ENCODE measurements at regions not wholly inside any gene's neighbourhood (a gene's known extent, or its start where the extent isn't known, plus 50 kb on each side); places are given as distances from the start of the nearest gene placed in this dataset.

GRCh38 chr6:114520976-114521375 is 178.2 kb upstream of the HS3ST5 start:
- no peak for DNase-seq

- no peak for DNase-seq
Measured at GRCh38 chr6:114514170-114514569, 171.3 kb upstream of the HS3ST5 start.

GRCh38 chr6:114471450-114471849 is 128.6 kb upstream of the HS3ST5 start:
- no peak for DNase-seq

- no peak for DNase-seq
Measured at GRCh38 chr6:114467931-114468330, 125.1 kb upstream of the HS3ST5 start.

- no peak for DNase-seq
Measured at GRCh38 chr6:114465511-114465910, 122.7 kb upstream of the HS3ST5 start.

GRCh38 chr6:114453737-114454276 is 111.0 kb upstream of the HS3ST5 start:
- no peak for DNase-seq

- no peak for DNase-seq
Measured at GRCh38 chr6:114452785-114453401, 110.1 kb upstream of the HS3ST5 start.

GRCh38 chr6:114450631-114451030 is 107.8 kb upstream of the HS3ST5 start:
- DNase-seq = no peak

GRCh38 chr6:114449659-114450058 is 106.8 kb upstream of the HS3ST5 start:
- no peak for DNase-seq

- no peak for DNase-seq
Measured at GRCh38 chr6:114446342-114446741, 103.5 kb upstream of the HS3ST5 start.

GRCh38 chr6:114445846-114446245 is 103.0 kb upstream of the HS3ST5 start:
- no peak for DNase-seq

GRCh38 chr6:114439411-114439810 is 96.6 kb upstream of the HS3ST5 start:
- DNase-seq = no peak

GRCh38 chr6:114437235-114437634 is 94.4 kb upstream of the HS3ST5 start:
- DNase-seq = no peak

- DNase-seq = no peak
Measured at GRCh38 chr6:114436691-114437090, 93.9 kb upstream of the HS3ST5 start.

GRCh38 chr6:114435985-114436384 is 93.2 kb upstream of the HS3ST5 start:
- no peak for DNase-seq

GRCh38 chr6:114432400-114432799 is 89.6 kb upstream of the HS3ST5 start:
- no peak for DNase-seq

- DNase-seq = no peak
Measured at GRCh38 chr6:114431641-114432040, 88.8 kb upstream of the HS3ST5 start.

- DNase-seq = no peak
Measured at GRCh38 chr6:114430534-114431124, 87.8 kb upstream of the HS3ST5 start.

- no peak for DNase-seq
Measured at GRCh38 chr6:114428341-114428740, 85.5 kb upstream of the HS3ST5 start.

- DNase-seq = no peak
Measured at GRCh38 chr6:114421199-114421598, 78.4 kb upstream of the HS3ST5 start.

GRCh38 chr6:114419175-114419574 is 76.4 kb upstream of the HS3ST5 start:
- DNase-seq = no peak

GRCh38 chr6:114418304-114418972 is 75.6 kb upstream of the HS3ST5 start:
- DNase-seq = no peak

GRCh38 chr6:114407426-114408035 is 64.7 kb upstream of the HS3ST5 start:
- DNase-seq = no peak
